HEK293 (cell line): ENCODE measurements at regions not wholly inside any gene's neighbourhood (a gene's known extent, or its start where the extent isn't known, plus 50 kb on each side); places are given as distances from the start of the nearest gene placed in this dataset.

Experiments
- ELK4 ChIP-seq: IDR thresholded peaks from 2 replicates; pipeline ENCODE4 v1.6.1; 2011; ENCODE audit warnings: mild to moderate bottlenecking, low read depth, low read length, borderline replicate concordance
- PRDM1 ChIP-seq: fragments of 450-650 bp; formaldehyde crosslinking; IDR thresholded peaks from 2 replicates; pipeline ENCODE4; 2016; ENCODE audit warnings: missing biosample characterization, missing genetic modification characterization
- SALL2 ChIP-seq: fragments of 450-650 bp; formaldehyde crosslinking; IDR thresholded peaks from 2 replicates; pipeline ENCODE4 v1.5.0; 2017; ENCODE audit warnings: missing biosample characterization, mild to moderate bottlenecking, missing genetic modification characterization, borderline replicate concordance
- YY1 ChIP-seq: fragments of 450-650 bp; formaldehyde crosslinking; IDR thresholded peaks from 2 replicates; pipeline ENCODE4 v1.5.1; 2018; ENCODE audit warnings: missing biosample characterization, missing genetic modification characterization
- ZNF274 ChIP-seq, 2 experiments: fragments of 200-500 bp in 1 of 2; fragments of 450-650 bp in 1 of 2; sonication (Bioruptor generic) in 1 of 2; formaldehyde crosslinking in 1 of 2; IDR thresholded peaks; 2 replicates each; pipeline versions ENCODE4 v1.5.1 to v1.6.1; 2014 to 2016; ENCODE audit warnings: borderline replicate concordance in 1 of 2, inconsistent platforms in 1 of 2, low read length in 1 of 2, missing biosample characterization in 1 of 2, missing genetic modification characterization in 1 of 2
- ZNF416 ChIP-seq: fragments of 450-650 bp; formaldehyde crosslinking; IDR thresholded peaks from 2 replicates; pipeline ENCODE4 v1.5.1; 2016; ENCODE audit warnings: missing biosample characterization, missing genetic modification characterization
- ZNF792 ChIP-seq: fragments of 450-650 bp; formaldehyde crosslinking; IDR thresholded peaks from 2 replicates; pipeline ENCODE4 v1.5.1; 2016; ENCODE audit warnings: missing biosample characterization, missing genetic modification characterization
- TF ChIP-seq, protein P1 (sequence below): fragments of 450-650 bp; formaldehyde crosslinking; IDR thresholded peaks from 2 replicates; pipeline ENCODE4 v1.5.1; 2017; ENCODE audit warnings: missing biosample characterization, missing genetic modification characterization
- TF ChIP-seq, protein P2 (sequence below): fragments of 450-650 bp; formaldehyde crosslinking; IDR thresholded peaks from 2 replicates; pipeline ENCODE4 v1.5.1; 2016; ENCODE audit warnings: missing biosample characterization, missing genetic modification characterization

DNA sequence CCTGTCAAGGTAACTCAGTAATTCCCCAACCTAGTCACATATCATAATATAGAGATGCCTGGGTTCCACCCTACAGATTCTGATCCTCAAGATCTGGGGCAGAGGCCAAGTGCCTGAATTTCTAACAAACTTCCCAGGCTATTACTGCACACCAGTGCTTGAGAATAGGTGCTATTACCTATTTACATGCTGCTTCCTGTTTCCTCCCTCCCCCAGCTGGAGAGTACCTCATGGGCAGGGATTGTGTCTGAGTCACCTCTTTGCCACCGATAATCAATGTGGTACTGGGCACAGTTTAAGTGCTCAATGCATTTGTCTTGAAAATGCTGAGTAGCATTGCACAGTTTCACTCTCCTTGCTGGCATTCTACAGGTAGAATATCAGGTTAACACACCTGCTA lies 582.2 kb upstream of the CADM1 start:
- no peak for TF ChIP-seq ZNF792 (tag by site-specific recombination)
- no peak for TF ChIP-seq ZNF416 (tag by site-specific recombination)
- TF ChIP-seq, protein P1, sequence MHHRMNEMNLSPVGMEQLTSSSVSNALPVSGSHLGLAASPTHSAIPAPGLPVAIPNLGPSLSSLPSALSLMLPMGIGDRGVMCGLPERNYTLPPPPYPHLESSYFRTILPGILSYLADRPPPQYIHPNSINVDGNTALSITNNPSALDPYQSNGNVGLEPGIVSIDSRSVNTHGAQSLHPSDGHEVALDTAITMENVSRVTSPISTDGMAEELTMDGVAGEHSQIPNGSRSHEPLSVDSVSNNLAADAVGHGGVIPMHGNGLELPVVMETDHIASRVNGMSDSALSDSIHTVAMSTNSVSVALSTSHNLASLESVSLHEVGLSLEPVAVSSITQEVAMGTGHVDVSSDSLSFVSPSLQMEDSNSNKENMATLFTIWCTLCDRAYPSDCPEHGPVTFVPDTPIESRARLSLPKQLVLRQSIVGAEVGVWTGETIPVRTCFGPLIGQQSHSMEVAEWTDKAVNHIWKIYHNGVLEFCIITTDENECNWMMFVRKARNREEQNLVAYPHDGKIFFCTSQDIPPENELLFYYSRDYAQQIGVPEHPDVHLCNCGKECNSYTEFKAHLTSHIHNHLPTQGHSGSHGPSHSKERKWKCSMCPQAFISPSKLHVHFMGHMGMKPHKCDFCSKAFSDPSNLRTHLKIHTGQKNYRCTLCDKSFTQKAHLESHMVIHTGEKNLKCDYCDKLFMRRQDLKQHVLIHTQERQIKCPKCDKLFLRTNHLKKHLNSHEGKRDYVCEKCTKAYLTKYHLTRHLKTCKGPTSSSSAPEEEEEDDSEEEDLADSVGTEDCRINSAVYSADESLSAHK (tag by site-specific recombination) = no peak
- TF ChIP-seq, protein P2, sequence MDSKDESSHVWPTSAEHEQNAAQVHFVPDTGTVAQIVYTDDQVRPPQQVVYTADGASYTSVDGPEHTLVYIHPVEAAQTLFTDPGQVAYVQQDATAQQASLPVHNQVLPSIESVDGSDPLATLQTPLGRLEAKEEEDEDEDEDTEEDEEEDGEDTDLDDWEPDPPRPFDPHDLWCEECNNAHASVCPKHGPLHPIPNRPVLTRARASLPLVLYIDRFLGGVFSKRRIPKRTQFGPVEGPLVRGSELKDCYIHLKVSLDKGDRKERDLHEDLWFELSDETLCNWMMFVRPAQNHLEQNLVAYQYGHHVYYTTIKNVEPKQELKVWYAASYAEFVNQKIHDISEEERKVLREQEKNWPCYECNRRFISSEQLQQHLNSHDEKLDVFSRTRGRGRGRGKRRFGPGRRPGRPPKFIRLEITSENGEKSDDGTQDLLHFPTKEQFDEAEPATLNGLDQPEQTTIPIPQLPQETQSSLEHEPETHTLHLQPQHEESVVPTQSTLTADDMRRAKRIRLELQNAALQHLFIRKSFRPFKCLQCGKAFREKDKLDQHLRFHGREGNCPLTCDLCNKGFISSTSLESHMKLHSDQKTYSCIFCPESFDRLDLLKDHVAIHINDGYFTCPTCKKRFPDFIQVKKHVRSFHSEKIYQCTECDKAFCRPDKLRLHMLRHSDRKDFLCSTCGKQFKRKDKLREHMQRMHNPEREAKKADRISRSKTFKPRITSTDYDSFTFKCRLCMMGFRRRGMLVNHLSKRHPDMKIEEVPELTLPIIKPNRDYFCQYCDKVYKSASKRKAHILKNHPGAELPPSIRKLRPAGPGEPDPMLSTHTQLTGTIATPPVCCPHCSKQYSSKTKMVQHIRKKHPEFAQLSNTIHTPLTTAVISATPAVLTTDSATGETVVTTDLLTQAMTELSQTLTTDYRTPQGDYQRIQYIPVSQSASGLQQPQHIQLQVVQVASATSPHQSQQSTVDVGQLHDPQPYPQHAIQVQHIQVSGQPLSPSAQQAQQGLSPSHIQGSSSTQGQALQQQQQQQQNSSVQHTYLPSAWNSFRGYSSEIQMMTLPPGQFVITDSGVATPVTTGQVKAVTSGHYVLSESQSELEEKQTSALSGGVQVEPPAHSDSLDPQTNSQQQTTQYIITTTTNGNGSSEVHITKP (tag by site-specific recombination) = no peak
- no peak for TF ChIP-seq ZNF274 (IDR thresholded peaks at IDR 0.05; ENCODE audit: low read length)
- no peak for TF ChIP-seq ZNF274 (tag by site-specific recombination; IDR thresholded peaks at IDR 0.05; ENCODE audit: borderline replicate concordance)
- no peak for TF ChIP-seq YY1 (tag by site-specific recombination)
- no peak for TF ChIP-seq PRDM1
- TF ChIP-seq SALL2 (tag by site-specific recombination) = no peak
- no peak for TF ChIP-seq ELK4
